ENCODE measurements at regions not wholly inside any gene's neighbourhood (a gene's known extent, or its start where the extent isn't known, plus 50 kb on each side); places are given as distances from the start of the nearest gene placed in this dataset.

DNA sequence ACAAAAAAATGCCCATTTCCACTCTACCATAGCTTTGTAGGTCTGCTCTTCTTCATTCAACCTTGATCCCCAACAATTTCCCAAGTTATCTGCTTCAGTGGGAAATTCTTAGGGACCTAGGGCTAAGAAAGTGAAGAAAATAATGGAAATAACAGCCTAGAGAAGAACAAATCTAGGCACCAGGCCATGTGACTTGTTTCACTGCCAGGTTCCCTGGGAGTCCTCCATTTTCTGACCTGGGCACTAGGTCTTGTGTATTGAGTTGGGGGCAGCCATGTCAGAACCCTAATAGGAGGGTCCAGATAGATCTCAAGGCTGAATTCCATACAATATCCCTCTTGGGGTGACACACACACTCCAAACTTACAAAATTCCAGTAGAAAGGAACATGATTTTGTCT lies 194.6 kb upstream of the STK26 start:
- TF ChIP-seq, protein P1, sequence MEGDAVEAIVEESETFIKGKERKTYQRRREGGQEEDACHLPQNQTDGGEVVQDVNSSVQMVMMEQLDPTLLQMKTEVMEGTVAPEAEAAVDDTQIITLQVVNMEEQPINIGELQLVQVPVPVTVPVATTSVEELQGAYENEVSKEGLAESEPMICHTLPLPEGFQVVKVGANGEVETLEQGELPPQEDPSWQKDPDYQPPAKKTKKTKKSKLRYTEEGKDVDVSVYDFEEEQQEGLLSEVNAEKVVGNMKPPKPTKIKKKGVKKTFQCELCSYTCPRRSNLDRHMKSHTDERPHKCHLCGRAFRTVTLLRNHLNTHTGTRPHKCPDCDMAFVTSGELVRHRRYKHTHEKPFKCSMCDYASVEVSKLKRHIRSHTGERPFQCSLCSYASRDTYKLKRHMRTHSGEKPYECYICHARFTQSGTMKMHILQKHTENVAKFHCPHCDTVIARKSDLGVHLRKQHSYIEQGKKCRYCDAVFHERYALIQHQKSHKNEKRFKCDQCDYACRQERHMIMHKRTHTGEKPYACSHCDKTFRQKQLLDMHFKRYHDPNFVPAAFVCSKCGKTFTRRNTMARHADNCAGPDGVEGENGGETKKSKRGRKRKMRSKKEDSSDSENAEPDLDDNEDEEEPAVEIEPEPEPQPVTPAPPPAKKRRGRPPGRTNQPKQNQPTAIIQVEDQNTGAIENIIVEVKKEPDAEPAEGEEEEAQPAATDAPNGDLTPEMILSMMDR (IDR thresholded peaks at IDR 0.05), result no peak
- TF ChIP-seq NFIC (IDR thresholded peaks at IDR 0.05; ENCODE audit: borderline replicate concordance) (no peak), TAF1 (IDR thresholded peaks at IDR 0.05; ENCODE audit: borderline replicate concordance, low read depth, low read length) (no peak), POLR2AphosphoS5 (IDR thresholded peaks at IDR 0.05; ENCODE audit: low read depth, low read length) (no peak), EZH2phosphoT487 (IDR thresholded peaks at IDR 0.05; ENCODE audit: borderline replicate concordance, low read depth) (no peak), SMC3 (IDR thresholded peaks at IDR 0.05; ENCODE audit: low read depth, low read length) (no peak), SIN3A (IDR thresholded peaks at IDR 0.05; ENCODE audit: borderline replicate concordance, low read depth, low read length) (no peak), GABPA (IDR thresholded peaks at IDR 0.05; ENCODE audit: low read depth) (no peak)
- TF ChIP-seq, protein P2, sequence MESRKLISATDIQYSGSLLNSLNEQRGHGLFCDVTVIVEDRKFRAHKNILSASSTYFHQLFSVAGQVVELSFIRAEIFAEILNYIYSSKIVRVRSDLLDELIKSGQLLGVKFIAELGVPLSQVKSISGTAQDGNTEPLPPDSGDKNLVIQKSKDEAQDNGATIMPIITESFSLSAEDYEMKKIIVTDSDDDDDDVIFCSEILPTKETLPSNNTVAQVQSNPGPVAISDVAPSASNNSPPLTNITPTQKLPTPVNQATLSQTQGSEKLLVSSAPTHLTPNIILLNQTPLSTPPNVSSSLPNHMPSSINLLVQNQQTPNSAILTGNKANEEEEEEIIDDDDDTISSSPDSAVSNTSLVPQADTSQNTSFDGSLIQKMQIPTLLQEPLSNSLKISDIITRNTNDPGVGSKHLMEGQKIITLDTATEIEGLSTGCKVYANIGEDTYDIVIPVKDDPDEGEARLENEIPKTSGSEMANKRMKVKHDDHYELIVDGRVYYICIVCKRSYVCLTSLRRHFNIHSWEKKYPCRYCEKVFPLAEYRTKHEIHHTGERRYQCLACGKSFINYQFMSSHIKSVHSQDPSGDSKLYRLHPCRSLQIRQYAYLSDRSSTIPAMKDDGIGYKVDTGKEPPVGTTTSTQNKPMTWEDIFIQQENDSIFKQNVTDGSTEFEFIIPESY (IDR thresholded peaks at IDR 0.05; ENCODE audit: borderline replicate concordance, low read depth), result no peak
- TF ChIP-seq, protein P3, sequence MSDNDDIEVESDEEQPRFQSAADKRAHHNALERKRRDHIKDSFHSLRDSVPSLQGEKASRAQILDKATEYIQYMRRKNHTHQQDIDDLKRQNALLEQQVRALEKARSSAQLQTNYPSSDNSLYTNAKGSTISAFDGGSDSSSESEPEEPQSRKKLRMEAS (IDR thresholded peaks at IDR 0.05; ENCODE audit: low read depth), result no peak
- TF ChIP-seq, protein P4, sequence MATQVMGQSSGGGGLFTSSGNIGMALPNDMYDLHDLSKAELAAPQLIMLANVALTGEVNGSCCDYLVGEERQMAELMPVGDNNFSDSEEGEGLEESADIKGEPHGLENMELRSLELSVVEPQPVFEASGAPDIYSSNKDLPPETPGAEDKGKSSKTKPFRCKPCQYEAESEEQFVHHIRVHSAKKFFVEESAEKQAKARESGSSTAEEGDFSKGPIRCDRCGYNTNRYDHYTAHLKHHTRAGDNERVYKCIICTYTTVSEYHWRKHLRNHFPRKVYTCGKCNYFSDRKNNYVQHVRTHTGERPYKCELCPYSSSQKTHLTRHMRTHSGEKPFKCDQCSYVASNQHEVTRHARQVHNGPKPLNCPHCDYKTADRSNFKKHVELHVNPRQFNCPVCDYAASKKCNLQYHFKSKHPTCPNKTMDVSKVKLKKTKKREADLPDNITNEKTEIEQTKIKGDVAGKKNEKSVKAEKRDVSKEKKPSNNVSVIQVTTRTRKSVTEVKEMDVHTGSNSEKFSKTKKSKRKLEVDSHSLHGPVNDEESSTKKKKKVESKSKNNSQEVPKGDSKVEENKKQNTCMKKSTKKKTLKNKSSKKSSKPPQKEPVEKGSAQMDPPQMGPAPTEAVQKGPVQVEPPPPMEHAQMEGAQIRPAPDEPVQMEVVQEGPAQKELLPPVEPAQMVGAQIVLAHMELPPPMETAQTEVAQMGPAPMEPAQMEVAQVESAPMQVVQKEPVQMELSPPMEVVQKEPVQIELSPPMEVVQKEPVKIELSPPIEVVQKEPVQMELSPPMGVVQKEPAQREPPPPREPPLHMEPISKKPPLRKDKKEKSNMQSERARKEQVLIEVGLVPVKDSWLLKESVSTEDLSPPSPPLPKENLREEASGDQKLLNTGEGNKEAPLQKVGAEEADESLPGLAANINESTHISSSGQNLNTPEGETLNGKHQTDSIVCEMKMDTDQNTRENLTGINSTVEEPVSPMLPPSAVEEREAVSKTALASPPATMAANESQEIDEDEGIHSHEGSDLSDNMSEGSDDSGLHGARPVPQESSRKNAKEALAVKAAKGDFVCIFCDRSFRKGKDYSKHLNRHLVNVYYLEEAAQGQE (IDR thresholded peaks at IDR 0.05; ENCODE audit: low read depth, low read length), result no peak
- TF ChIP-seq, protein P5, sequence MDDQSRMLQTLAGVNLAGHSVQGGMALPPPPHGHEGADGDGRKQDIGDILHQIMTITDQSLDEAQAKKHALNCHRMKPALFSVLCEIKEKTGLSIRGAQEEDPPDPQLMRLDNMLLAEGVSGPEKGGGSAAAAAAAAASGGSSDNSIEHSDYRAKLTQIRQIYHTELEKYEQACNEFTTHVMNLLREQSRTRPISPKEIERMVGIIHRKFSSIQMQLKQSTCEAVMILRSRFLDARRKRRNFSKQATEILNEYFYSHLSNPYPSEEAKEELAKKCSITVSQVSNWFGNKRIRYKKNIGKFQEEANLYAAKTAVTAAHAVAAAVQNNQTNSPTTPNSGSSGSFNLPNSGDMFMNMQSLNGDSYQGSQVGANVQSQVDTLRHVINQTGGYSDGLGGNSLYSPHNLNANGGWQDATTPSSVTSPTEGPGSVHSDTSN (IDR thresholded peaks at IDR 0.05), result no peak

Data from SK-N-SH (cell line).